RWPE1 (cell line): ENCODE measurements at regions not wholly inside any gene's neighbourhood (a gene's known extent, or its start where the extent isn't known, plus 50 kb on each side); places are given as distances from the start of the nearest gene placed in this dataset.
"Not testable (repeated sequence)": the region's sequence is repeated elsewhere in the genome, so short reads cannot be mapped to it uniquely, and the experiment has no call there.

ENCODE experiments used
- CTCF ChIA-PET: fragments of 350-600 bp; sonication (Branson Sonifier 250); formaldehyde crosslinking; extraction: SDS; loops from one replicate; lab custom pipeline; 2021; lab: Yijun Ruan, JAX
- POLR2A ChIA-PET: fragments of 400-600 bp; formaldehyde crosslinking; extraction: SDS; loops from one replicate; lab custom pipeline; 2020; ENCODE audit warnings: antibody characterized with exemption; ENCODE audit not compliant: low non-redundant PET; lab: Yijun Ruan, JAX
- DNase-seq: peaks from one replicate; pipeline ENCODE4 v3.0.0; 2012; ENCODE audit warnings: low spot score
- H3K27ac ChIP-seq: fragments of 450-650 bp; 2 replicates; pipeline ENCODE4 v1.5.1; 2017
- CTCF ChIP-seq: fragments of 450-650 bp; conservative IDR thresholded peaks from 2 replicates; pipeline ENCODE4 v1.5.1; 2017; ENCODE audit warnings: low read depth, mild to moderate bottlenecking

- DNase-seq, result no peak
- POLR2A ChIA-PET, result no interaction called here
- TF ChIP-seq CTCF, result no peak
- H3K27ac ChIP-seq, result no peak overlapping the region
- CTCF ChIA-PET, result no interaction called here
Measured at GRCh38 chr1:188715566-188715965, 1762.1 kb downstream of the BRINP3 start.

- ChIA-PET POLR2A (no interaction called here), CTCF (no interaction called here)
- H3K27ac ChIP-seq, result no peak overlapping the region
- no peak for TF ChIP-seq CTCF
- DNase-seq, result no peak
Measured at GRCh38 chr1:188719735-188720134, 1757.9 kb downstream of the BRINP3 start.

- no peak for TF ChIP-seq CTCF
- no peak for DNase-seq
- no peak overlapping the region for H3K27ac ChIP-seq
- POLR2A ChIA-PET, result no interaction called here
- CTCF ChIA-PET, result no interaction called here
Measured at GRCh38 chr1:188723332-188724020, 1754.2 kb downstream of the BRINP3 start.

- no peak for TF ChIP-seq CTCF
- POLR2A ChIA-PET, result no interaction called here
- DNase-seq, result no peak
- no peak overlapping the region for H3K27ac ChIP-seq
- CTCF ChIA-PET, result interaction anchor here (0.7 kb wide), 1 partner anchor 439 kb away, joined by 7 read pairs; no protein-coding TSS in a partner anchor
Measured at GRCh38 chr1:188729039-188729438, 1748.6 kb downstream of the BRINP3 start.

GRCh38 chr1:188735567-188735966 lies 1742.1 kb downstream of the BRINP3 start:
- no peak overlapping the region for H3K27ac ChIP-seq
- CTCF ChIA-PET, result interaction anchor here (1.0 kb wide), 1 partner anchor 47 kb away, joined by 3 read pairs; no protein-coding TSS in a partner anchor
- no peak for TF ChIP-seq CTCF
- no peak for DNase-seq
- POLR2A ChIA-PET, result no interaction called here

GRCh38 chr1:188749275-188749674 lies 1728.4 kb downstream of the BRINP3 start:
- H3K27ac ChIP-seq, DNase-seq, POLR2A ChIA-PET, CTCF ChIA-PET: not testable (repeated sequence)

GRCh38 chr1:188752027-188752426 lies 1725.6 kb downstream of the BRINP3 start:
- CTCF ChIA-PET, H3K27ac ChIP-seq, DNase-seq, POLR2A ChIA-PET: not testable (repeated sequence)

GRCh38 chr1:188757747-188758146 lies 1719.9 kb downstream of the BRINP3 start:
- H3K27ac ChIP-seq, CTCF ChIA-PET, POLR2A ChIA-PET, DNase-seq: not testable (repeated sequence)
